Fibroblast of lung (primary cell): ENCODE measurements at regions not wholly inside any gene's neighbourhood (a gene's known extent, or its start where the extent isn't known, plus 50 kb on each side); places are given as distances from the start of the nearest gene placed in this dataset.

Experiments
- DNase-seq, 2 donors: peaks; one replicate each; pipeline versions ENCODE4 v3.0.0 to v3.0.0-alpha.2; 2010; ENCODE audit warnings: low read depth in 2 of 2
- H2AFZ ChIP-seq: 2 replicates; pipeline ENCODE4 v1.5.1; 2012; ENCODE audit warnings: low read length, control low read depth, inconsistent platforms
- H3K27ac ChIP-seq: 2 replicates; pipeline ENCODE4 v1.5.1; 2011; ENCODE audit warnings: low read length, control low read depth; ENCODE audit not compliant: insufficient read depth
- H3K27me3 ChIP-seq: 2 replicates; pipeline ENCODE4 v1.5.1; 2011; ENCODE audit warnings: mild to moderate bottlenecking, low read length; ENCODE audit not compliant: control insufficient read depth, insufficient read depth
- H3K36me3 ChIP-seq: 2 replicates; pipeline ENCODE4 v1.5.1; 2011; ENCODE audit warnings: low read length; ENCODE audit not compliant: control insufficient read depth, insufficient read depth
- H3K4me1 ChIP-seq: 2 replicates; pipeline ENCODE4 v1.5.1; 2011; ENCODE audit warnings: low read length; ENCODE audit not compliant: control insufficient read depth, insufficient read depth; ENCODE audit errors: extremely low read depth
- H3K4me2 ChIP-seq: 2 replicates; pipeline ENCODE4 v1.5.1; 2011; ENCODE audit warnings: low read length, control low read depth; ENCODE audit not compliant: insufficient read depth; ENCODE audit errors: extremely low read depth
- H3K4me3 ChIP-seq, 4 experiments: fragments of 200-600 bp in 1 of 4; sonication (generic) in 1 of 4; replicated peaks in 1 of 4; 2 replicates each; pipeline ENCODE4 v1.5.1; 2011 to 2016; ENCODE audit warnings: low read length in 4 of 4, low read depth in 3 of 4, mild to moderate bottlenecking in 3 of 4, control low read depth in 2 of 4, inconsistent platforms in 1 of 4, mixed read lengths in 1 of 4; ENCODE audit not compliant: insufficient read depth in 1 of 4; ENCODE audit errors: control extremely low read depth in 1 of 4
- H3K79me2 ChIP-seq: 2 replicates; pipeline ENCODE4 v1.5.1; 2012; ENCODE audit warnings: mild to moderate bottlenecking, low read length, inconsistent platforms; ENCODE audit not compliant: control insufficient read depth, insufficient read depth
- H3K9ac ChIP-seq: 2 replicates; pipeline ENCODE4 v1.5.1; 2011; ENCODE audit warnings: mild to moderate bottlenecking, low read length, control low read depth; ENCODE audit not compliant: insufficient read depth
- H3K9me3 ChIP-seq: 2 replicates; pipeline ENCODE4 v1.5.1; 2012; ENCODE audit warnings: low read depth, low read length; ENCODE audit not compliant: control insufficient read depth, insufficient read depth
- H4K20me1 ChIP-seq: 2 replicates; pipeline ENCODE4 v1.5.1; 2011; ENCODE audit warnings: low read length; ENCODE audit not compliant: control insufficient read depth, insufficient read depth; ENCODE audit errors: extremely low read depth
- CTCF ChIP-seq, 2 donors: IDR thresholded peaks in 1 of 2; conservative IDR thresholded peaks in 1 of 2; 1 replicate in 1 of 2; 2 replicates in 1 of 2; pipeline ENCODE4 v1.5.1; 2011 to 2012; ENCODE audit warnings: low read length in 2 of 2, control low read depth in 1 of 2, inconsistent platforms in 1 of 2, low read depth in 1 of 2, mild to moderate bottlenecking in 1 of 2
- EZH2 ChIP-seq: IDR thresholded peaks from 2 replicates; pipeline ENCODE4 v1.5.1; 2012; ENCODE audit warnings: low read length, control low read depth, mild to moderate bottlenecking; ENCODE audit errors: missing control alignments

GRCh38 chr3:118171236-118171852 lies 863.3 kb downstream of the IGSF11 start:
- Histone ChIP-seq H3K4me3 (no peak overlapping the region), H3K9ac (no peak overlapping the region), H4K20me1 (no peaks in the 10 kb centered on the region), H3K79me2 (no peaks in the 10 kb centered on the region), H3K9me3 (no peaks in the 10 kb centered on the region), H3K4me2 (no peak overlapping the region), H3K27ac (no peak overlapping the region), H2AFZ (no peak overlapping the region), H3K36me3 (no peaks in the 10 kb centered on the region), H3K4me1 (no peaks in the 10 kb centered on the region), H3K27me3 (no peaks in the 10 kb centered on the region)
- TF ChIP-seq CTCF (conservative IDR thresholded peaks at IDR 0.05 in 1 of 2, IDR thresholded peaks at IDR 0.05 in 1 of 2; ENCODE audit: low read depth in 1 of 2, low read length in 2 of 2) = no peak
- TF ChIP-seq EZH2 = no peak
- DNase-seq = no peak

- H3K36me3 ChIP-seq = no peaks in the 10 kb centered on the region
- H2AFZ ChIP-seq = no peak overlapping the region
- no peaks in the 10 kb centered on the region for H3K9me3 ChIP-seq
- TF ChIP-seq EZH2 = no peak
- TF ChIP-seq CTCF (conservative IDR thresholded peaks at IDR 0.05 in 1 of 2, IDR thresholded peaks at IDR 0.05 in 1 of 2; ENCODE audit: low read depth in 1 of 2, low read length in 2 of 2) = no peak
- H3K79me2 ChIP-seq = no peaks in the 10 kb centered on the region
- no peak for DNase-seq
- H3K4me1 ChIP-seq = no peaks in the 10 kb centered on the region
- H3K9ac ChIP-seq = no peak overlapping the region
- no peak overlapping the region for H3K4me2 ChIP-seq
- H3K27ac ChIP-seq = no peak overlapping the region
- no peak overlapping the region for H3K4me3 ChIP-seq
- no peaks in the 10 kb centered on the region for H3K27me3 ChIP-seq
- no peaks in the 10 kb centered on the region for H4K20me1 ChIP-seq
Measured at GRCh38 chr3:118180853-118181252, 853.8 kb downstream of the IGSF11 start.

GRCh38 chr3:118181274-118181673 lies 853.4 kb downstream of the IGSF11 start:
- Histone ChIP-seq H2AFZ (no peak overlapping the region), H3K27me3 (no peaks in the 10 kb centered on the region), H3K27ac (no peak overlapping the region), H3K9me3 (no peaks in the 10 kb centered on the region), H3K79me2 (no peaks in the 10 kb centered on the region), H3K4me1 (no peaks in the 10 kb centered on the region), H4K20me1 (no peaks in the 10 kb centered on the region), H3K36me3 (no peaks in the 10 kb centered on the region), H3K9ac (no peak overlapping the region), H3K4me3 (no peak overlapping the region), H3K4me2 (no peak overlapping the region)
- TF ChIP-seq CTCF (conservative IDR thresholded peaks at IDR 0.05 in 1 of 2, IDR thresholded peaks at IDR 0.05 in 1 of 2; ENCODE audit: low read depth in 1 of 2, low read length in 2 of 2) (no peak), EZH2 (no peak)
- DNase-seq = no peak
